Erythroblast (primary cell): ENCODE measurements at regions not wholly inside any gene's neighbourhood (a gene's known extent, or its start where the extent isn't known, plus 50 kb on each side); places are given as distances from the start of the nearest gene placed in this dataset.

ENCODE experiments used
- GATA1 ChIP-seq: IDR thresholded peaks from 2 replicates; pipeline ENCODE4 v1.6.1; 2011; ENCODE audit warnings: low read depth, mild to moderate bottlenecking, control low read depth, low read length, moderate library complexity
- POLR2A ChIP-seq: IDR thresholded peaks from 2 replicates; pipeline ENCODE4 v1.6.1; 2011; ENCODE audit warnings: mild to moderate bottlenecking, low read length

GRCh38 chr11:110028921-110029320 lies 64.3 kb upstream of the ZC3H12C start:
- TF ChIP-seq POLR2A (no peak), GATA1 (no peak)
